ENCODE measurements at regions not wholly inside any gene's neighbourhood (a gene's known extent, or its start where the extent isn't known, plus 50 kb on each side); places are given as distances from the start of the nearest gene placed in this dataset.

DNA sequence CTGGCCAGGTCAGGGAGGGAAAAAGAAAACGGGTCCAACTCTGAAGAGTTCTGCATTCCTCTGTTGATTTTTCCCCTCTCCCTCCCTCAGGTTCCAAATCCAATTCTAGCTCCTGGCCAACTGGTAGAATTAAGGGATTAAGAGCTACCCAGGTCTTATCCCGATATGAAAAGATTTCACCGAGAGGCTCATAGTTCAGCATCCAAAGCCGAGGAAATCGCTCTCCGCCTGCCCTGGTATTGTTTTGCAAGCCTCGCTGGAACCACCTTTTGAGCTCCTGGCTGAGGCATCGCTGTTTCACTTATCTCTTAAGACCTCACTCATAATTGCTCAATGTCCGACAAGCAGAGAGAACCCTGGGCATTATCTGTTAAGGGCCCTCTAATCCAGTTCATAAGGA is 180.4 kb downstream of the URI1 start:
- H3K27ac ChIP-seq: no peak overlapping the region
- no peaks in the 10 kb centered on the region for H3K4me1 ChIP-seq
- H3K27me3 ChIP-seq (ENCODE audit: low read depth): no peaks in the 10 kb centered on the region
- TF ChIP-seq, protein P1, sequence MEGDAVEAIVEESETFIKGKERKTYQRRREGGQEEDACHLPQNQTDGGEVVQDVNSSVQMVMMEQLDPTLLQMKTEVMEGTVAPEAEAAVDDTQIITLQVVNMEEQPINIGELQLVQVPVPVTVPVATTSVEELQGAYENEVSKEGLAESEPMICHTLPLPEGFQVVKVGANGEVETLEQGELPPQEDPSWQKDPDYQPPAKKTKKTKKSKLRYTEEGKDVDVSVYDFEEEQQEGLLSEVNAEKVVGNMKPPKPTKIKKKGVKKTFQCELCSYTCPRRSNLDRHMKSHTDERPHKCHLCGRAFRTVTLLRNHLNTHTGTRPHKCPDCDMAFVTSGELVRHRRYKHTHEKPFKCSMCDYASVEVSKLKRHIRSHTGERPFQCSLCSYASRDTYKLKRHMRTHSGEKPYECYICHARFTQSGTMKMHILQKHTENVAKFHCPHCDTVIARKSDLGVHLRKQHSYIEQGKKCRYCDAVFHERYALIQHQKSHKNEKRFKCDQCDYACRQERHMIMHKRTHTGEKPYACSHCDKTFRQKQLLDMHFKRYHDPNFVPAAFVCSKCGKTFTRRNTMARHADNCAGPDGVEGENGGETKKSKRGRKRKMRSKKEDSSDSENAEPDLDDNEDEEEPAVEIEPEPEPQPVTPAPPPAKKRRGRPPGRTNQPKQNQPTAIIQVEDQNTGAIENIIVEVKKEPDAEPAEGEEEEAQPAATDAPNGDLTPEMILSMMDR (IDR thresholded peaks at IDR 0.05): no peak
- no peak for DNase-seq
- intact Hi-C loops (cut with DNase I): no loop called here
- no peaks in the 10 kb centered on the region for H3K9me3 ChIP-seq
- H3K4me3 ChIP-seq: no peak overlapping the region
- ATAC-seq: no peak
- no peaks in the 10 kb centered on the region for H3K36me3 ChIP-seq

DNA sequence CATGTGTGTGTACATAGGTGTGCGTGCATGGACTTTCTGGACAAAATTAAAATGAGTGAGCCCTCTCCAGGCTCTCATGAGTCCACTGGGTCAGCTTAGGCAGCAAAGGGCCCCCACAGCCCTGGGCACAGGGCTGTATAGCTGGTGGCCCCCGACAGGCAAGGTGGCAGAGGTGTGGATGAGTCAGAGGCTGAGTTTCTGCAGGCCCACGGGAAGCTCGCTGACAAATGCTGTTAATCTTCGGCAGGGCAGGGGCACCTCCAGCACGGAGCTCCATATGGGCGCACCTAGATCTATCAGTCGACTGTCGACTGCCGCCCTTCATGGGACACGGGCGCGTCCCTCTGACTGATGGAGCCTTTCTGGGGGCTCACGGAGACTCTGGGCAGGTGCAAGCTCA is 181.1 kb downstream of the URI1 start:
- H3K27ac ChIP-seq: no peak overlapping the region
- no peak overlapping the region for H3K4me3 ChIP-seq
- H3K4me1 ChIP-seq: no peaks in the 10 kb centered on the region
- intact Hi-C loops (cut with DNase I): no loop called here
- TF ChIP-seq, protein P1 (IDR thresholded peaks at IDR 0.05): no peak
- DNase-seq (no peak), ATAC-seq (no peak)
- no peaks in the 10 kb centered on the region for H3K36me3 ChIP-seq
- H3K27me3 ChIP-seq (ENCODE audit: low read depth): no peaks in the 10 kb centered on the region
- no peaks in the 10 kb centered on the region for H3K9me3 ChIP-seq

DNA sequence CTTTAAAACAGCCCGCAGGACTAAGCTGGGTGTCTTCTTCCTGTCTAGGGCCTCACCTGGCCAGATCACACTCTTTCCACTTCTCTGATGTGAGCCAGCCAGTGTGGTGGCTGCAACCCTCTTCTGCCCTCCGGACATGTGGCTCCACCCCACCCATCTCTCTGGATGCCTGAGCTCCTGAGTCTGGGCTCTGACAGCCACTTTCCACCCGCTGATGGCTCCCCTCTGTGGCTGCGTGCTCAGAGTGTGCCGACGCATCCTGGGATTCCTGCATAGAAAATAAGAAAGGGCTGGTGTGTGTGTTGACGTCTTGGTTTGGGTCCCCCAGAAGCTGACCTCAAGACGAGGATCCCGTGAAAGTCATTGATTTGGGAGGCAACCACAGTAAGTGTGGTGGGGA is 181.6 kb downstream of the URI1 start:
- DNase-seq (no peak), ATAC-seq (no peak)
- TF ChIP-seq, protein P1 (IDR thresholded peaks at IDR 0.05): no peak
- no peaks in the 10 kb centered on the region for H3K9me3 ChIP-seq
- no peak overlapping the region for H3K4me3 ChIP-seq
- H3K27me3 ChIP-seq (ENCODE audit: low read depth): no peaks in the 10 kb centered on the region
- H3K4me1 ChIP-seq: no peaks in the 10 kb centered on the region
- H3K27ac ChIP-seq: no peak overlapping the region
- no peaks in the 10 kb centered on the region for H3K36me3 ChIP-seq
- intact Hi-C loops (cut with DNase I): no loop called here

DNA sequence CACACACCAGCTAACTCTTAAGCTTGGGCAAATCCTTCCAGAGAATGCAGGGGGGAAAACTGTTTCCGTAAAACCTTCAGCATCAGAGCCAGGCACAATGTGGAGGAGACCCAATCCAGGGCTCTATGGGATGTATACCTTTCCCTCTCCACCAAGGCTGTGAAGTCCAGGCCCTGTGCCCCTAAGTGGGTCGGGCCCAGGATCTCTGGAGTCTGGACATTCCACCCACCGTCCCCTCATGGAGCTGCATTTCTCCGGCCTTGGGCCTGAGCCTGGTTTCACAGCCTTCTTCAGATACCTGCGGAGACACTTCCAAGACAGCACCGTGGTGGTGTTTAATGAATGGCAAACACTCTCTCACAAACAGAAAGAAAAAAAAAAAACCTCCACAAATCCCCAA is 186.2 kb downstream of the URI1 start:
- DNase-seq: no peak
- Histone ChIP-seq H3K36me3 (no peaks in the 10 kb centered on the region), H3K9me3 (no peaks in the 10 kb centered on the region), H3K4me3 (no peak overlapping the region), H3K27ac (no peak overlapping the region), H3K27me3 (ENCODE audit: low read depth) (no peaks in the 10 kb centered on the region), H3K4me1 (no peaks in the 10 kb centered on the region)
- intact Hi-C loops (cut with DNase I): no loop called here
- no peak for ATAC-seq
- TF ChIP-seq, protein P1 (IDR thresholded peaks at IDR 0.05): no peak

DNA sequence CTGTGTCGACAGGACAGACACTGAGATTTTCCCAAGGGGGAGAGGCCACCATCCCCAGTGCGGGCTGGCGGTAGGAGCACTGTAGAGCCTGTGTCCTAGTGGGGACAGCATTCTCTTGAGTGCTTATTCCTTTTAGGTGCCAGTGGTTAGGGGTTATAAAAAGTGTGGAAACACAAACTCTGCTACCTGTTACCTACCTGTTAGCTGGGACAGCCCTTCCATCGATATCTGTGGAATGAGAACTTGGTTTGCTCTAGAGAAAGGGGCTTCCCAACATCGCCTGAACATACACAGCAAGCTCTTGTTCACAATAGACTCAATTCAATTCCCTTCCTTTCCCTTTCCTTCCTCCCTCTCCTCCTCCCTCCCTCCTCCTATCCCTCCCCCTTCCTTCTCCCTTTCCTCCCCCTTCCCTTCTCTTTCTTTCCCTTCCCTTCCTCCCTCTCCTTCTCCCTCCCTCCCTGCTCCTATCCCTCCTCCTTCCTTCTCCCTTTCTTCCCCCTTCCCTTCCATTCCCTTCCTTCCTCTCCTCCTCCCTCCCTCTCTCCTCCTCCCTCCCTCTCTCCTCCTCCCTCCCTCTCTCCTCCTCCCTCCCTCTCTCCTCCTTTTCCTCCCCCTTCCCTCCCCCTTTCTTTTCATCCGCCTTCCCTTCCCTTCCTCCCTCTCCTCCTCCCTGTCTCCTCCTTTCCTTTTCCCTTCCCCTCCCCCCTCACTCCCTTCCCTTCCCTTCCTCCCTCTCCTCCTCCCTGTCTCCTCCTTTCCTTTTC is 188.5 kb downstream of the URI1 start:
- intact Hi-C loops (cut with DNase I): no loop called here
- no peak overlapping the region for H3K27ac ChIP-seq
- ATAC-seq (no peak), DNase-seq (no peak)
- H3K4me3 ChIP-seq: no peak overlapping the region
- TF ChIP-seq, protein P1 (IDR thresholded peaks at IDR 0.05): no peak
- no peaks in the 10 kb centered on the region for H3K36me3 ChIP-seq
- H3K27me3 ChIP-seq (ENCODE audit: low read depth): no peaks in the 10 kb centered on the region
- no peaks in the 10 kb centered on the region for H3K4me1 ChIP-seq
- H3K9me3 ChIP-seq: no peaks in the 10 kb centered on the region

Measured in lower lobe of right lung (tissue), 2 donors.